Retinal pigment epithelial cell (primary cell): ENCODE measurements at regions not wholly inside any gene's neighbourhood (a gene's known extent, or its start where the extent isn't known, plus 50 kb on each side); places are given as distances from the start of the nearest gene placed in this dataset.

ENCODE experiments used
- DNase-seq: peaks from one replicate; pipeline ENCODE4 v3.0.0-alpha.2; 2010; ENCODE audit warnings: low read depth
- H3K4me3 ChIP-seq: 2 replicates; pipeline ENCODE4 v1.5.1; 2011; ENCODE audit warnings: mild to moderate bottlenecking, low read length, control low read depth, moderate library complexity
- TF ChIP-seq, protein P1 (sequence below): conservative IDR thresholded peaks from 2 replicates; pipeline ENCODE4 v1.5.1; 2011; ENCODE audit warnings: low read depth, low read length, control low read depth, inconsistent platforms

DNA sequence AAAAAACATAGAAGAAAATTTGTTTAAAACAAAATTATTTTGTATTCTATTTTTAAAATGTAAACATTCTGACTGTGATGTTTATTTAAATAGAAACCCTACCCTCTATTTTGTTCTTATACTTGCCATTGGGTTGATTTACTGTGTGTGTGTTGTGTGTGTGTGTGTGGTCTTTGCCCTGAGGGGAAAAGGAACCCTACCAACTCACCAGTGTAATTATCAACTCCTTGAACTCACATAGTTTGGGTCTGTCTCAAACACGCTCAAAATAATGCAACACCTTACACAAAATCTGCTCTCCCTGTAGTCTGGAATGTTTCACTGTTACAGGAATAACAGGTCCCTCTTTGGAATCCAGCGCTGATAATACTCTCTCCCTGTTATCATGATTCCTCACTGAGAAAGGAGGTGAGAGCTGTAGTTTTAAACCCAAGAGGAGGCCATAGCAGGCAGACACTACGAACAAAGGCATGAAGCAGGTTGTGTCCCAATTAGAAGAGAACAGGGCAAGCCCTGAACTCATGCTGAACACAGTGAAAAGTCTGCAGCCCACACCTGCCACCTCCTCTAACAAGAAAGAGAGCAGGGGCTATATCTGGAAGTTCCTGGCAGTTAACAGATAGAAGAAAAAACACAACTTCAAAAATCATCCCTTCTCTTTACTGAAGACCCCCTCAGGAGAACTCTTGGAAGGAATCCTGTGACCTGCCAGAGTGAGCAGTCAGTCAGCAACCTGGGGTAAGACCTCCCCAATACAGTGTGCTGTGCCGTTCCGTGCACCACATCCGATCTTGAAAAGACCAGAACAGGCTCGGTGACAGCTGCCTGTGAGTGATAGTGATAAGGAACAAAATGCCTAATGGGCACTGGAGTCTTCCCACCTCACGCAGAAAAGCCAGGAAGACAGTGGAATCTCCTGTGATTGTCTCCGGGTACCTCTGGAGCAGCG lies 608.1 kb upstream of the ADAMTS16 start:
- DNase-seq: no peak
- TF ChIP-seq, protein P1, sequence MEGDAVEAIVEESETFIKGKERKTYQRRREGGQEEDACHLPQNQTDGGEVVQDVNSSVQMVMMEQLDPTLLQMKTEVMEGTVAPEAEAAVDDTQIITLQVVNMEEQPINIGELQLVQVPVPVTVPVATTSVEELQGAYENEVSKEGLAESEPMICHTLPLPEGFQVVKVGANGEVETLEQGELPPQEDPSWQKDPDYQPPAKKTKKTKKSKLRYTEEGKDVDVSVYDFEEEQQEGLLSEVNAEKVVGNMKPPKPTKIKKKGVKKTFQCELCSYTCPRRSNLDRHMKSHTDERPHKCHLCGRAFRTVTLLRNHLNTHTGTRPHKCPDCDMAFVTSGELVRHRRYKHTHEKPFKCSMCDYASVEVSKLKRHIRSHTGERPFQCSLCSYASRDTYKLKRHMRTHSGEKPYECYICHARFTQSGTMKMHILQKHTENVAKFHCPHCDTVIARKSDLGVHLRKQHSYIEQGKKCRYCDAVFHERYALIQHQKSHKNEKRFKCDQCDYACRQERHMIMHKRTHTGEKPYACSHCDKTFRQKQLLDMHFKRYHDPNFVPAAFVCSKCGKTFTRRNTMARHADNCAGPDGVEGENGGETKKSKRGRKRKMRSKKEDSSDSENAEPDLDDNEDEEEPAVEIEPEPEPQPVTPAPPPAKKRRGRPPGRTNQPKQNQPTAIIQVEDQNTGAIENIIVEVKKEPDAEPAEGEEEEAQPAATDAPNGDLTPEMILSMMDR: no peak
- no peak overlapping the region for H3K4me3 ChIP-seq

DNA sequence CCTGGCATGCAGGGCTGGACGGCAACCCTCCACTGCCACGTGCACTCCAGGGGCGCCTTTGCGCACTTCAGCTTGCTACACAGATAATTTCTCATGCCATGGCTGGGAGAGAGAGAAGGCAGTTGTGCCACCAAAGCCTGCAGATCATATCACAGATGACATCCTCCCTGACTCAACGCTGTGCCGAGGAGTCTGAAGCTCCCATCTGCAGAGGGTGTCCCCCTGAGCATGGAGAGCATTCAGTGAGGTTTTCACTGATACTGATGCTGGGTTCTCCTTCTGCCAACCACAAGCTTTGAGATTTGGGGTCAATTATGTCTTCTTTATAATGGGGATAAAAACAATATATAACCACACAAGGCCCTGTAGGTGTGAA lies 607.4 kb upstream of the ADAMTS16 start:
- DNase-seq: no peak
- no peak overlapping the region for H3K4me3 ChIP-seq
- TF ChIP-seq, protein P1: no peak

DNA sequence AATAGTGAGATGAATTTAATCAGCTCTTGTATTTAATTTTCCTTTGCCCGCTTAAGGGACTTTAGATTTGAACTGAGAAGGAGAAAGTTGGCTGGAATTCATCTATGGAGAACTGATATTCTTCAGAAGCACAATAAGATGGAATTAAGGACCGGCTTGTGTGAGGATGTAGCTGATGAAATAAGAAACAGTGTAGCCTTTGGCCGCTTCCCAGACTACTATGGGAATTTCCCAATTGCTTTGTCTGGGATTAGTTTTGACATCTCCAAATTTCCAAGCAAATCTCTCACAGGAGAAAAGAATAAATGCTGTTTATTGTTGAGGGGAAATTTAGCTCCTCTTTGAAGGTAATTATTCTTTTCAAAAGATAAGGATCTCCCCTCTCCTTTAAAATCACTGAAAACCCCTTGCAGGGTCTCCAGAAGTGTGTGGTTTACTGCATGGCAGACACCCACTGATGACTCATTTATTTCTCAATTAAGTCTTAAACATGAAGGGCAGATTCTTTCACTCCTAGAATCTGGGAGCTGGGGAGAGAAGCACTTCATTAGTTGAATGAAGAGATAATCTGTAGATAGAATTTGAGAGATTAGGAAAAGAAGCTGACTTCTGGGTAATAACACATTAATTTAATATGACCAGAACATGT lies 606.5 kb upstream of the ADAMTS16 start:
- no peak for DNase-seq

DNA sequence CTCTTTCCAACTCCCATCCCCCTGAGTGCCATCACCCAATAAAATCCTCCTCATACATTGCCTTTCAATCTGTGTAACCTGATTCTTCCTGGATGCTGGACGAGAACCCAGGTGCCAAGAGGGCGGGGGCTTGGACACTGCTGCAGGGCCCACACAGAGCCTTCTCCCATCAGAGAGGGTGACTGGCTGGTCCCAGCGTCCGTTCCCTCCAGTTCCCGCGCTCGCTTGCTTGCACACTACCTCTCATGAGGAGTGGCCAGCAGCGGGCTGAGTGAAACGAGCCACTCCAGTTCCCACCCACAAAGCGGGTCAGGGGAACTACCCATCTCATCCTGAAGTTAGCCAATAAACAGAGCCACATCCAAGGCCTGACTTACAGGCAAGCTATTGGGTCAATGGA lies 602.6 kb upstream of the ADAMTS16 start:
- TF ChIP-seq, protein P1: no peak
- no peak for DNase-seq
- H3K4me3 ChIP-seq: no peak overlapping the region

More for the DNA sequence above, 606.5 kb upstream of the ADAMTS16 start:
- TF ChIP-seq, protein P1: no peak
- H3K4me3 ChIP-seq: no peak overlapping the region

DNA sequence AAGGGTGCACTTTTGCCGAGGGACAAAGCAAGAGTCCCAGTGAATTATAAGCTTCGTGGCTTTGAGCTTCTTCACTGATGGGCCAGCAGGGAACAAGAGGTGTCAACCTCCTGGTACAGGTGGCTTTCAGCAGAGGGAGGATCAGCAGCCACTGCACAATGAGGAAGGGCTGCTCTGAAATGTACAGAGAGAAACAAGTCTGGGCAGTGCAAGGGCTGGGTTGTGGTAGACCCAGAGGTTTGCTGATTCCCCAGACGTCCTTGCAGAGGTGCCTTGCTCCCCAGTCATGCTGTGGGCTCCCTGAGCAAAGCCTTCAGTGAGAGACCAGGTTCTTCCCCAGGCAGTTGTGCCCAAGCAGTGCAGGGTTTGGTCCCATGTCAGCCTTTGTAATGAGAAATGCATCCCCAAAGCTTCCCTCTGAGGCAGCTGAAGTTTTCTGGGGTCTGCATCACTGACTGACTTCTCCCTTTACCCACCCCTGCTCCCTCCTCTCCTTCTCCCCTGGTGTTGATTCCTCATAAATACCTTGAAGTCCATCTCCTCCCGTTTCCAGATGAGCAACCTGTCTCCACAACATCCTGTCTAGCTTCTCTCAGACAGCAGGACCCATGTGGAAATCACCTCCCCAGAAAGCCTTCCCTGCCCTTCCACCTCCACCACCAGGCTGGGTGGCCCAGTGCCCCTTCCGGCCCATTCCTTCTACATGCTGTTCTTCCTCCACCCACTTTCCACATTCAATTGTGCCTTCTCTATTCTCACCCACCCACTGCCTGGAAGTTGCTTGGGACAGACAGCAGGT lies 599.6 kb upstream of the ADAMTS16 start:
- no peak for DNase-seq
- TF ChIP-seq, protein P1: no peak
- H3K4me3 ChIP-seq: no peak overlapping the region

DNA sequence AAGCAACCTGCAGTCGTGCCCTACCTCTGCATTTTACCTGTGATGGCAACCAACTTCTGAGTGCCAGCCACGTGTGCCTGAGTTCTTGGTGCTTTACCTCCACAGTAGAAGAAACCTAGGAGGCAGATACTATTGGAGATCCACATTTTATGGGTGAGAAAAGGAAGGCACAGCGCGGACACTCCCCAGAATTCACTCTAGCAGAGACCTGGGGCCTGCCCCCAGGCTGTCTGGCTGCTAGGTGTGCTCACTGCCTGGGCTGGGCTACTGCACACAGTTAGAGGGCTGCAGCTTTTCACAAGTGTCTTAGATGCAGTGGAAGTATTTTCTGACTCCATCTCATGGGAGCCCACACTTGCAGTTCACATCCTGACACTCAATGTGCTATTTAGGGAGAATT lies 598.8 kb upstream of the ADAMTS16 start:
- no peak for DNase-seq
- TF ChIP-seq, protein P1: no peak

More for the DNA sequence above, 598.8 kb upstream of the ADAMTS16 start:
- no peak overlapping the region for H3K4me3 ChIP-seq
